GM21786 (cell line): ENCODE measurements at regions not wholly inside any gene's neighbourhood (a gene's known extent, or its start where the extent isn't known, plus 50 kb on each side); places are given as distances from the start of the nearest gene placed in this dataset.

Experiments used
- ATAC-seq: cut with Tn5 transposase; IDR thresholded peaks from one replicate; pipeline ENCODE4 v1.9.1; 2021; ENCODE audit not compliant: unreplicated experiment

DNA sequence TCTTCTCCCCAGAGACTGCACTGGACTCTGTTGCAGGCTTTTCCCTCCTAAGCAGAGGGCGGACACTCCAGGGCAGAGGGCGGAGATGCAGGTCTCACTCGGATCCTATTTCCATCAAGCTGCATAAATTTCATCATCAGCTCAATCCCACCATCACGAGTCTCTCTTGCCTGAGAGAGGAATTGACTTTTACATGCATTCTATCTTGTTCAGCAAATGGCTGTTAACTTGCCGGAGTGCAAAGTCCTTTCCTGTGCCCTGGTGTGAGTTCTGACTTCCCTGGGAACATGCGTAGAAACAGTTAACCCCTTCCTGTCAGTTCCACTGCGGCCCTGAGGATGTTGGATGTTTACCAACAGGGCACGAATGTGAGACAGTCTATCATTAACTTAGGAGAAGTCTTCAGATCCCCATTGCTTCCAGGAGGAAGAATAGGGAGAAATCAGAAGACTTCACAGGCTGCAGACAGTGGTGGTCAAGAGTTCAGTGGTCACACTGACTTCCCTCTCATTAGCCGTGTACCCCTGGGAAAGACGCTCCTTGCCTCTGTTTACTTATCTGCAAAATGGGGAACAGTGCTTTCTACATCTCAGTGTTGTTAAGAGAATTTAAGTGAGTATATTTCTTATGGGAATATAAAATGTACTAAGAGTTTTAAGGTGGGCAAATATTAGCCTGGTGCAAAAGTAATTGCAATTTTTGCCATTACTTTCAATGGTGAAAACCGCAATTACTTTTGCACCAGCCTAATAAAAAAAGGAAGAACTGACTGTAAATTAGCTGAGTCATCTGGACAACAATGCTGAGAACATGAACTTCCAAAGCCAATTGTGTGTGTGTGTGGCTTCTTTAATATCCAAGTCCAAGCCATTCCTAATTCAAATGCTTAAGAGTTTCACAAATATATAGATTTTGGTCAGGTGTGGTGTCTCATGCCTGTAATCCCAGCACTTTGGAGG lies 248.0 kb downstream of the DRD1 start:
- ATAC-seq = no peak

DNA sequence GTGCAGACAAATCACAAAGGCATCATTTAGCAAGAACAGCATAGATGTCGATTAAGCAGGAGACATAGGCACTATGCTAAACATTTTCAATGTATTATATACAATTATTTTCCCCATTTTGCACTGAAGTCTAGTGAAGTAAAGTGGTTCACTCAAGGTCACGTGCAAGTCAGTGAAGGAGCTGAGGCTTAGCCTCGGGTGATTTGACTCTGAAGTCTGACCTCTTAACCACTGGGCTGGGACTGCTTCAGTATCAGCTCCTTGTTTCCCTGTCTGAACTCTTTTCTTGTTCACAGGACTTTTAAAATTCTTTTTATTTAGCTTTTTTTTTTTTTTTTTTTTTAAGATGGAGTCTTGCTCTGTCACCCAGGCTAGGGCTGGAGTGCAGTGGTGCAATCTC lies 262.7 kb downstream of the DRD1 start:
- no peak for ATAC-seq

- no peak for ATAC-seq
Observed at GRCh38 chr5:175170899-175171298, 273.1 kb downstream of the DRD1 start.

- ATAC-seq = no peak
Observed at GRCh38 chr5:175168882-175169507, 275.0 kb downstream of the DRD1 start.

- ATAC-seq = no peak
Observed at GRCh38 chr5:175166026-175166425, 278.0 kb downstream of the DRD1 start.

DNA sequence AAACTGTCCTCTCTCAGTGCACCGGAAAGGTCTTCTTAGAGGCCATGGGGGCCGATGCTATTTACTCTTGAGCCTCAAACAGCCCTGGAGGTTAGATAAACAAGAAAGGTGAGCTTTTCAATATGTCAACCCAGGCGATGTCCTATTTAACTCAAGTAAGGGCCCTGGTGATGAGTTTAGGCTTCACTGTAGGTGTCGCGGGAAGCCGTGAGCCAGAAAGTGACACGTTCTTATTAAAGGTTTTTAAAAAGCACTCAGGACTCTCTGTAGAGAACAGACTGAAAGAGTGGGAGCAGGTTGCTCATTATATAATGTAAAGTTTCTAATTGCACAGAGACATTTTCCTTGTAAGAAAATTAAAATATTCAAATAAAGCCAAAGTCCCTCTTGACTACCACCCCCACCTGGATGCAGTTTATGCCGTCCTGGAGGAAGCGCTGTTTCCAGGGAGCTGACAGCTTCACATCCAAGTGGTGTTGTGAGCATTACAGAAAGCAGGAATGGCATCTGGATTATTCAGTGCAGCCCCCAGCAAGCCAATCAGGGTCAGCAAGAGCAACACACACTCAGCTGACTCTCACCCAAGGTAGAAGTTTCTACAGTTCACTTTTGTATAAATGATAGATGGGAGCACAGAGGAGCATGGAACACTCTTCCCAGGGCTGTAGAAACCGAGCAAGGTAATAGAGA lies 280.3 kb downstream of the DRD1 start:
- ATAC-seq = no peak

GRCh38 chr5:175162036-175162435 lies 281.9 kb downstream of the DRD1 start:
- ATAC-seq = no peak

DNA sequence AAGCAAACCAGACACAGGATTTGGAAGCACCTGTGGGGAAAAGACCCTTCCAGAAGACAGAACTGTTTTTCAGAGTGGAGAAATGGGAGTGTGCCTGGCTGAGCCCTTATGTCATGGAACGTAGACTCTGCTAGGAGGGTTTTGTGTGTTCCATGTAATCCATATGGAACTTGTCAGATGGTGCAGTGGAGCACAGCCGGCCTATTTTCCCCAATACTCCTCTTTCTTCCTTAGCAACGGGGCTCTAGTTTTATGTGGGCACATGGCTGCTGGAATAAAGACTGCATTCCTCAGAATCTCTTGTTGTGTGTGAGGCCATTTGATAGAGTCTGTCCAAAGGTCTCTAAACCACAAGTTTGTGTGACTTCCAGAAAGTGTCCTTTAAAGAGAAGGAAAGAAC lies 284.0 kb downstream of the DRD1 start:
- ATAC-seq = no peak

DNA sequence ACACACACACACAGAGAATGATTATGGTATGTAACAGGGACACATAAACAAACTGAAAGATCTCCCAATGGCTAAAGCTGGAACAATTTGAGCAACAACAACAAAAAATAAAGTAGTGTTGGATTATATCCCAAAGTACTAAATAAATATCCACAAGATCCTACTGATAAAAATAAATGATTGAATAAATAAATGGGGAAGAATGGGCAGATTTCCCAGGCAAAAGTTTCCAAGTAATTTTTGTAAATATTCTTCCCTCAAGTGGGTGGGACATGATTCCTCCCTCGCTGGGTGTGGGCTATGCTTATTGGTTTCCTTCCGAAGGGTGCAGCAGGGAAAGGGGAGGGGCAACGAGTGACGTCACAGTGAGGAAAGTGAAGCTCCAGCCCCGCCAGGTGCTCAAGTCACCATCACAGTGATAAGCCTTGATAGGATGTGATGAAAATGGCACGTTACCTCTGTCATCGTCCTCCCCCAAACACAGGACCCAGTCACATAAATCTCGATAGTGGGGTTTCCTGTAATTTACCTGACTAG lies 295.3 kb downstream of the DRD1 start:
- no peak for ATAC-seq

DNA sequence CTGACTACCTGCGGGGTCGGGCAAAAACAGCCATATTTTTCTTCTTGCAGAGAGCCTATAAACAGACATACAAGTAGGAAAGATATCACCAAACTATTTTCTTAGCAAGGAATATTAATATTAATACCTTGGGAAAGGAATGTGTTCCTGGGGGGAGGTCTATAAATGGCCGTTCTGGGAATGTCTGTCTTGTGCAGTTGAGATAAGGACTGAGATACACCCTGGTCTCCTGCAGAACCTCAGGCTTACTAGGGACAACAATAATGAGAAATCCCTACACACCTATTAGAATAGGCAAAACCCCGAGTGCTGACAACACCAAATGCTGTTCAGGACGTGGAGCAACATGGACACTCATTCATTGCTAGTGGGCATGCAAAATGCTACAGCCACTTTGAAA lies 297.2 kb downstream of the DRD1 start:
- ATAC-seq = no peak

DNA sequence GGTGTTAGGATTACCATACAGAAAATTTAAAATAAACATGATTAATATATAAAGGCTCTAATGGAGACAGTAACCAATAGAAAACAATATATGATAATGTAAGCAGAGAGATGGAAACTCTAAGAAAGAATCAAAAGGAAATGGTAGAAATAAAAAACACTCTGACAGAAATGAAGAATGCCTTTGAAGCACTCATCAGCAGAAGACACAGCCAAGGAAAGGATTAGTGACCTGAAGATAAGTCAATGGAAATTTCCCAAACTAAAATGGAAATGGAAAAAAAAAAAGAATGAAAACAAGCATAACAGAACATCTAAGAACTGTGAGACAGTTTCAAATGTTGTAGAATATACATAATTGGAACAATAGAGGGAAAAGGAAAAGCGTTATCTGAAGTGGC lies 302.6 kb downstream of the DRD1 start:
- no peak for ATAC-seq

DNA sequence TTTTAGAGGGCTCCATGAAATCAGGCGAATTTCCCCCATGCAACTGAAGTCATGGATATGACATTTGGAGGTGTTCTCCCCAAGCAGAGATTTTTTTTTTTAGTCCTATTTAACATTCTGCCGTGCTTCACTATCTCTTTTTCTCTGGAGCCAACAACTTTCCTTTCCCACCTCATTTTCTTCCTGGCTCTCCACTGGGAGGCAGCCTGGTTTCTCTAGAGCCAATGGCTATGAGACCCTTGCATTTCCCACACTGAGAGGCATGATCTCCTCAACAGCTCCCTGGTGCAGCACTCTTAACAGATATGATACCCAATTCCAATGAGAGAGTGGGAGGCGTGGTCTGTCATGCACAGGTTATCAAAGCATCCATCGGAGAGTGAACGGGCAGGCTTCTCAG lies 310.8 kb downstream of the DRD1 start:
- ATAC-seq = no peak

- ATAC-seq = no peak
Observed at GRCh38 chr5:175131432-175131831, 312.6 kb downstream of the DRD1 start.

DNA sequence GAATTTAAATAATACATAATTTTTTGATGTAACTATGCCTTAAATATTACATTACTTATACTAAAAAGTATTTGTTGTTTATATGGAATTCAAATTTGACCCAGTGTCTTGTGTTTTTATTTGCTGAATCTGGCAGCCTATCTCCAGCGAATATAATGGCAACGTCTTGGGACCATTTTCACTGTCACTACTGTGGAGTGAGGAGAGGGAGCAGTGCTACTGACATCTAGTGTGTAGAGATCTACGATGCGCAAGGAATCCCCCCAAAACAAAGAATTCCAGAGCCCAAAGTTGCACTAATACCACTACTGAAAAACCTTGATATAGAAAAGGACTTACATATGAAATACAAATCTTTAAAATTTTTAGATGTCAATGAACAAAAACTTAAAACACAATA lies 314.4 kb downstream of the DRD1 start:
- no peak for ATAC-seq

- ATAC-seq = no peak
Observed at GRCh38 chr5:175129121-175129520, 314.9 kb downstream of the DRD1 start.

- no peak for ATAC-seq
Observed at GRCh38 chr5:175124821-175125220, 319.2 kb downstream of the DRD1 start.

- ATAC-seq = no peak
Observed at GRCh38 chr5:175124251-175124813, 319.6 kb downstream of the DRD1 start.

GRCh38 chr5:175123542-175123941 lies 320.4 kb downstream of the DRD1 start:
- ATAC-seq = no peak

- ATAC-seq = no peak
Observed at GRCh38 chr5:175121457-175121856, 322.5 kb downstream of the DRD1 start.

GRCh38 chr5:175120412-175120811 lies 323.6 kb downstream of the DRD1 start:
- no peak for ATAC-seq

GRCh38 chr5:175118700-175119309 lies 325.2 kb downstream of the DRD1 start:
- no peak for ATAC-seq
